HG03342 (cell line): ENCODE measurements at regions not wholly inside any gene's neighbourhood (a gene's known extent, or its start where the extent isn't known, plus 50 kb on each side); places are given as distances from the start of the nearest gene placed in this dataset.
A peak's percentile ranks its signal among the peaks of the same experiment; 100 is the strongest.
"Not testable (repeated sequence)": the region's sequence is repeated elsewhere in the genome, so short reads cannot be mapped to it uniquely, and the experiment has no call there.

Experiments used
- ATAC-seq: cut with Tn5 transposase; IDR thresholded peaks from one replicate; pipeline ENCODE4 v1.9.1; 2021; ENCODE audit warnings: mild to moderate bottlenecking, moderate library complexity; ENCODE audit not compliant: unreplicated experiment

- ATAC-seq = no peak
Observed at GRCh38 chr3:82423268-82424030, 662.0 kb upstream of the GBE1 start.

GRCh38 chr3:82416830-82417229 lies 655.4 kb upstream of the GBE1 start:
- ATAC-seq = peak; percentile 82

- ATAC-seq = no peak
Observed at GRCh38 chr3:82416349-82416748, 654.9 kb upstream of the GBE1 start.

GRCh38 chr3:82413171-82413570 lies 651.7 kb upstream of the GBE1 start:
- ATAC-seq = no peak

- no peak for ATAC-seq
Observed at GRCh38 chr3:82410366-82410765, 648.9 kb upstream of the GBE1 start.

GRCh38 chr3:82409842-82410241 lies 648.4 kb upstream of the GBE1 start:
- ATAC-seq = no peak

- ATAC-seq = no peak
Observed at GRCh38 chr3:82392203-82392775, 630.8 kb upstream of the GBE1 start.

GRCh38 chr3:82390868-82391267 lies 629.4 kb upstream of the GBE1 start:
- no peak for ATAC-seq

GRCh38 chr3:82386647-82387046 lies 625.2 kb upstream of the GBE1 start:
- ATAC-seq = no peak

GRCh38 chr3:82384181-82384580 lies 622.7 kb upstream of the GBE1 start:
- ATAC-seq = no peak

- no peak for ATAC-seq
Observed at GRCh38 chr3:82382831-82383230, 621.4 kb upstream of the GBE1 start.

GRCh38 chr3:82378392-82378791 lies 616.9 kb upstream of the GBE1 start:
- no peak for ATAC-seq

- ATAC-seq = no peak
Observed at GRCh38 chr3:82376883-82377282, 615.4 kb upstream of the GBE1 start.

- not testable (repeated sequence) for ATAC-seq
Observed at GRCh38 chr3:82373833-82374232, 612.4 kb upstream of the GBE1 start.

- ATAC-seq = no peak
Observed at GRCh38 chr3:82364827-82365226, 603.4 kb upstream of the GBE1 start.

- ATAC-seq = no peak
Observed at GRCh38 chr3:82363131-82363530, 601.7 kb upstream of the GBE1 start.

GRCh38 chr3:82355228-82355627 lies 593.8 kb upstream of the GBE1 start:
- no peak for ATAC-seq

GRCh38 chr3:82354228-82354627 lies 592.8 kb upstream of the GBE1 start:
- ATAC-seq = no peak

GRCh38 chr3:82353306-82354171 lies 592.1 kb upstream of the GBE1 start:
- no peak for ATAC-seq

GRCh38 chr3:82347585-82347984 lies 586.1 kb upstream of the GBE1 start:
- no peak for ATAC-seq

GRCh38 chr3:82342521-82342920 lies 581.1 kb upstream of the GBE1 start:
- no peak for ATAC-seq

- ATAC-seq = no peak
Observed at GRCh38 chr3:82329300-82329699, 567.9 kb upstream of the GBE1 start.
